GM21360 (cell line): ENCODE measurements at regions not wholly inside any gene's neighbourhood (a gene's known extent, or its start where the extent isn't known, plus 50 kb on each side); places are given as distances from the start of the nearest gene placed in this dataset.

Experiments
- ATAC-seq: cut with Tn5 transposase; IDR thresholded peaks from one replicate; pipeline ENCODE4 v1.9.1; 2021; ENCODE audit warnings: mild to moderate bottlenecking, moderate library complexity; ENCODE audit not compliant: unreplicated experiment

- ATAC-seq = no peak
Measured at GRCh38 chr5:1707467-1707866, 92.2 kb downstream of the MRPL36 start.

- ATAC-seq = no peak
Measured at GRCh38 chr5:1706428-1706827, 93.2 kb downstream of the MRPL36 start.

DNA sequence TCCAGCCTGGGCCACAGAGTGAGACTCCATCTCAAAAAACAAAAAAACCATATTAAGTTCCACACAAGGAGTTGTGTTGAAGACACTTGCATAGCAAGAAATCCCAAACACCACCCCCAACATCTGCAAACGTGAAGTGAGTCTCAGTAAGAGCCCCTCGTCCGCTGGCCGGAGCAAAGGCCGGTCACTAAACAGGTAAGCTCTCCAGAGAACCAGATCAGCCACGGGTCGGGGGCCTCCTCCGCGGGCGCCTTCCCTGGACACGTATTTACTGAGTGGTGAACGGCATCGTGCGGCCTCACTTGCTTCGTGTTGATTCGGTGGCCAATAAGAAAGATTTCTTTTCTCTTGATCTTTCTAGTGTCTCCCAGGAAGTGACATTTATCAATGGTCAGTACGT, 93.6 kb downstream of the MRPL36 start:
- ATAC-seq = no peak

DNA sequence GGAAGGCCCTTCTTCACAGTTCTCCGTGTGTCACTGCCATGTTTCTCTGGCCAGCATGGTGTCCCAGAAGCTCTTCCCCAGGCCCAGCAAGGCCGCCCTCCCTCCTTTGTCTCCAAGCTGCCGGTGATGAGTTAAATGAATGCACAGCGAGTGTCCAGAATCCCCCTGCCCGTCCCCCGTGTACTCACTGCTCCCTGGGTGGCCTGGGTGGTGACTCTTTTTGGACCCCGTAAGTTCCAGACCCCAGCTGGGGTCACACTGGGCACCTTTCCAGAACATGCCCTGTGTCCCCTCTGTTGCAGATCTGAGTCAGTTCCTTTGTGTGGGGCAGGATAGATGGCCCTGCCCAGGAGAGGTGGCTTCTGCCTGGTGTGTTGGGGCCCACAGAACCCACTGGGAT, 95.0 kb downstream of the MRPL36 start:
- ATAC-seq = no peak

DNA sequence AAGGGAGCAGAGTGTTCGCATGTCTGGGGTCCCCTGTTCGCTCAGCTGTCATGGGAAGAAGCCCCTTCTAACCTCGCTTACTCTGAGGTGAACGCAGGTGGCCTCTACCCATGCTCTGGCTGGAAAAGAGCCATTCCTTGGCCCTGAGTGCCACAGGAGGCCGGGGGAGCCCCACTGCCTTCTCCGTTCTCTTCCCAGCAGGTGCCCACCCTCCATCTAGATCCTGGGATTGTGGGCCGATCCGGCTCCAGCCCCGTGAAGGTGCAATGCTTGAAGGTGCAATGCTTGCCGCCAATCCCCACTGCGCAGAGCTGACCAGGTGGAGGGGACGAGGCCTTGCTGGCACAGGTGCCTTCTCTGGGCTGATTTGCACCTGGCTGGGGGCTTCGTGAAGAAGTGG, 95.4 kb downstream of the MRPL36 start:
- ATAC-seq = no peak

DNA sequence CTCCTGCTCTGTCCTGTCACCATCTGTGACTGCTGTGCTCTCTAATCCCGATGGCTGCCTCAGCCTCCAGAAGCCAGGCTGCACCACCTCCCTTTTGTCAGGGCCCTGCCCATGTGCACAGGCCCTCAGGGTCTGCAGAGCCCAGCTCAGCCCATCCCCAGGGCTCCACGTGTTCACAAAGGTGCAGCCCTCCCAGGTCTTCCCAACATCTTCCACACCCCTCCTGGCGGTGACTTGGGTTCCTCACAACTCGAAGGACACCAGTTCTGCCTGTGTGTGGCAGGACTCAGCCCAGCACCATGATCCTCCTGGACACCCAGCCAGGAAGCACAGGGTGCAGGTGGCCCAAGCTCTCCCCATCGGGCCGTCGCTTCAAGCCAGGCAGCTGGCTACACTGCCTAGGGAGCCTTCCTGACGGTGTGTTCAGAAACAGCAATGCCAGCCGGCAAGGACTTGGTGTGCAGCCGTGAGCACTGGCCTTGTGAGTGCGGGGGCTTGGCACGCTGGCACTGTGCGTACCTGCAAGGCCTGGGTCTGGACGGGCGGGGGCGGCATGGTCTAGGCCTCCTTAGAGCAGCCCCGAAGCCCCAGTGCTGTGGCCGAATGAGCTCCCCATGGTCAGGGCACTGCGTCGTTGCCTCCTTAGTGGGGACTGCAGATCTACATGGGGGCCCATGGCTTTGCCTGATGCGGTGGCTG, 96.1 kb downstream of the MRPL36 start:
- no peak for ATAC-seq

DNA sequence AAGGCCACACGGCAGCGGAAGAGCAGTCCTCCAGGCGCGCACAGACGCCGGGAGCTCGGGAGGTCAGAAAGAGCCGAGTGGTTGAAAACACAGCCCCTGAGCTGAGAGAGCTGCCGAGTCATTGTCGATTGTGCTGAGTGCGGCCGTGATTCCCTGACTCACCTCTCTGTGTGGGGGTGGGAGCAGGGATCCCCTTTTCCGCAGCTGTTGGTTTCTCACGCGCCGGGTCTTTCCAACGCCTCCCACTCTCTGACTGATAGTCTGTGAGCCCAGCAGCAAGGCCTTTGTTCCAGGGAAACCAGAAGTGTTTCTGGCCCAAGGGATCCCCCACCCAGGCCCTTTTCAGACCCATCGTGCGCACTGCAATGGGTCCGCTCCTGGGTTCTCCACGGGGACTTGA, 97.3 kb downstream of the MRPL36 start:
- no peak for ATAC-seq

DNA sequence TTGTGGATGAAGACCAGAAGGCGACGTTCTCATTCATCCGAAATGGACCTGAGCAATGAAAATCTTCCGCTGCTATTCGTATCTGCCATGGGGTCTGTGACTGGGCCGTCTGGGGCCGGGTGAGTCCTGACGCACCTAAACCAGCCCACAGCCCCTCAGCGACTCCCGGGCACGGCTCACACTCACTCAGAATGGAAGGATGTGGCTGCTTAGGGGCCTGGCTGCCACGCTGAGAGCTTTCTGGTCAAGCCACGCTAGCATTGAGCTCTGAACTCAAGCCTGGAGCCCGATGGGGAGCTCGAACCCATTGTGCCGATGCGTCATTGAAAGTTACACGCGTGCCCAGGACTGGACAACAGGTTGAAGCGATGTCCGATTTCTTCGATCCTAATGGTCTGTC, 97.8 kb downstream of the MRPL36 start:
- ATAC-seq = no peak

DNA sequence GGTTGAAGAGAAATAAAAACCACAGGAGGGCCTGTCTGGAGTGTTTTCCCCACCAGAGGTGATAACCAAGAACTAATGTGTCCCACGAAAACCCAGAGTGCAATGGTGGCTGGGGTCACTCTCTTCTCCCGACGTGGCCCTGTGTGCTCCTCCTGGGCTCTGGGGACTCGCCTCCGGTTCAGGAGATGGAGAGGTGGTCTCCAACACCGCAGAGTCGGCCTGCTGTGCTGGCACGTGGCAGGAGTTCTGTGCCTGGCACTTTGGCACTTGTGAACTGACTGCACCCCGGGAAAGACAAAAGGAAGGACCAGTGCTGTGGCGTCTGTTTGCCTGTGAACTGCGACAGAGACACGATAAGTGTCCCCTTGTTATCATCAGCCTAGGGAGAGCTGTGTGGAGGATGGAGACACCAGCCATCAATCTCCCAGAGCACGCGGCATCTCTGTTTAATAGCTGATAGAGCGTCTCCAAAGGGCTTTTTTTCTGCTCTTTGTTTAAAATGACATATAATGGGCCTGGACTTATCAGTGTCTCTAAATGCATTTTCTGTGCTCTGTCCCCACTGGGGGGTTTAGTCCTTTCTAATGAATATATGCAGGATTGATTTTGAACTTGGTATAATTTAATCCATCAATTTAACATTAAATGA, 98.3 kb downstream of the MRPL36 start:
- ATAC-seq = no peak

DNA sequence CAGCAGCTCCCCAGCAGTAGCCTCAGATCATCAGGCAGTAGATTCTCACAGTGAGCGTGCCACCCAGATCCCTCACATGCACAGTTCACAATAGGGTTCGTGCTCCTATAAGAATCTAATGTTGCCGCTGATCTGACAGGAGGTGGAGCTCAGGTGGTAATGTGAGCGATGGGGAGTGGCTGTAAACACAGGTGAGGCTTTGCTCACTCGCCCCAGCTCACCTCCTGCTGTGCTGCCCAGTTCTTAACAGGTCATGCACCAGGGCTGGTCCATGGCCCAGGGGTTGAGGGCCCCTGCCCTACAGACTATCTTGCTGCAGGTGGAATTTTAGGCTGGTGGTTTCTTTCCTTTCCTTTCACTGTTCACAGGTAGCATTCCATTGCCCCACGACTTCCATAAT, 100.2 kb downstream of the MRPL36 start:
- no peak for ATAC-seq

- no peak for ATAC-seq
Measured at GRCh38 chr5:1698589-1699316, 100.9 kb downstream of the MRPL36 start.

DNA sequence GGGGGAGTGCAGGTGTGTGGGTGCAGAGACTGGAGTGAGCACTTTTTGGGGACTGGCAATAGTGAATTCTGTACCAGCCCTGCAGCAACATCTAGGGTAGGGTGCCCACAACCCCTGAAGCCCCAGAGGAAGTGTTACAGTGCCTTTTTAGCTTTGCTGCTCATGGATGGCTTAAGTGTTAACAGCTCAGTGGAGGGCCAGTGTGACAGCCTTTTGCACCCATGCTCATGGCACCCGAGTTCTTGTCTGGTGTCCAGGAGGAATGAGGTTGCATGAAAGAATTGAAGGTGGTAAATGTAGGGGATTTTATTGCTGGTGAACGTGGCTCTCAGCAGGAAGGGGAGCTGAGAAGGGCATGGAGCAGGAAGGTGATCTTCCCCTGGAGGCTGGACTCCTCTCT, 107.3 kb downstream of the MRPL36 start:
- no peak for ATAC-seq

GRCh38 chr5:1687301-1687970, 112.2 kb downstream of the MRPL36 start:
- ATAC-seq = no peak

DNA sequence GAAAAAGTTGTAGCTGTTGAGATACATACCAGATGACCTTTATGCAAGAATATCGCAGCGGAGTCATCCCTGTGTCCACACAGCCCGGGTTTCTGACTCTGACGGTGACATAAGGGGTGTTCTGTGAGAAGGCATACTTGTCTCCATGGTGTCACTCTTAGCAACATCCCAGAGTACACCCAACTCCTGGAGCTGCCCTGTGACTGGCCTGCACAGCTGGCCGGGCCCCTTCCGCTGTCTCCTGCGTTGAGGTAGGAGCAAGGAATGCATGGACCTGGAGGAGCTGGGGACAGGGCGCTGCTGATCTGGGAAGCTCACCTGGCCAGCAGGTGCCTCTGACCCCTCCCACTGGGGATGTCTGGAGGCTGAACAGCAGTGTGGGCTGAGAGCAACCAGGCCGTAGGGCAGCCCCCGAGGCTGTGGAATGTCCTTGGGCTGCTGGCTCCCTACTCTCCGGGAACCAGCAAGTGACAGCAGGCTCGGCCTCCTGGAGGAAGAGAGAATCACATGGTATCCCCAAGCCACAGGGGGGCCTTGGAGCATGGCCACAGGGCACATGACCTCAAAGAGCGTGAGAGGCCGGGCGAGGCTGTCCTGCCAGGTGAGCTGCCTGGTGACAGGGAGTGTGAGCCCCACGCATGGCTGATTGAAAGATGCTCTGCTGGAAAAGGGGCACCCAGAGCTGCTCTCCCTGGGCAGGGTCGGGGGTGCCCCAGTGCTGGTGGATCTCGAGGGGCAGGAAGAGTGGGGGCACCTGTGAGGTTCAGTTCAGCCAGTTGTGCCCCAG, 113.4 kb downstream of the MRPL36 start:
- no peak for ATAC-seq

- no peak for ATAC-seq
Measured at GRCh38 chr5:1685066-1685465, 114.6 kb downstream of the MRPL36 start.

GRCh38 chr5:1681955-1682354, 117.7 kb downstream of the MRPL36 start:
- no peak for ATAC-seq

- ATAC-seq = no peak
Measured at GRCh38 chr5:1673042-1673677, 126.5 kb downstream of the MRPL36 start.

DNA sequence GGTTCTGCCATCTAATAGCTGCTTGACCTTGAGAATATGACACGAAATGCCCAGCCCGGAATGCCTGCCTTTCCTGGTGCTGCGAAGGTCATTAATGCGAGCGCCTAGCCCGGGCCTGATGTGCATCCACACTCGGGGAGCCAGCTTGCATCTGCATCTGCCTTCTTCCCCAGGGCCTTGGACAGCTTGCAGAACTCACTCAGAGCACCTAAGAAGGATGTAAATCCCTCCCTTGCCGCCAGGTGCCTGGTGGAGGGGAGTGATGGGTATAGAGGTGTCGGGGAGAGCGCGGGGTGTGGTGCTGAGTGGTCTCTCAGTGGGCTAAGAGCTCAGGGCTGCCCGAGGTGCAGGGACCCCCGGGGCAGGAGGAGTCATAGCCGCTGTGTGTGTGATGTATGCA, 127.2 kb downstream of the MRPL36 start:
- ATAC-seq = no peak

- no peak for ATAC-seq
Measured at GRCh38 chr5:1671351-1671750, 128.3 kb downstream of the MRPL36 start.

DNA sequence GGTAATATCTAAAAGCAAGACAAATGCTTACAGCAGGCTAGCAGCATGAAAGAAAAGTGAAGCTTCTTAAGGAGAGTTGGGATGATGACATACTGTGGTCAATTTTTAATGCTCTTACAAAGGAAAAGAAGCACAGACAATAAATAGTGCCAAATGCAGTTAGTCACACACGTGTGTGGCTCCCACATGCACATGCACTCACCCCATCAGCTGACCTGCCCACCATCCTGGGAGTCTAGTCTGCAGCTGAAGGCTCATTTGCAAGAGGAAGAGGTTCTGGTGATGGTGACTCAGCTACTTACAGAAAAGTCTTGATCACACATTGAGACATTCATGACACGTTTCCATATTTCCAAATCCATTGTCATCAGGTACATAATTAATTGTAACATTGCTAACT, 129.3 kb downstream of the MRPL36 start:
- no peak for ATAC-seq
